Adrenal gland (tissue), 5 donors: ENCODE measurements at regions not wholly inside any gene's neighbourhood (a gene's known extent, or its start where the extent isn't known, plus 50 kb on each side); places are given as distances from the start of the nearest gene placed in this dataset.

Source experiments
- CTCF ChIP-seq, 6 experiments: fragments of 450-650 bp in 4 of 6; fragments of 200-600 bp in 2 of 6; sonication (generic) in 1 of 6; IDR thresholded peaks; 1 replicate in 5 of 6; 2 replicates in 1 of 6; pipeline versions ENCODE4 v1.5.1 to v1.8.0; 2016 to 2021; ENCODE audit warnings: antibody characterized with exemption in 6 of 6, mild to moderate bottlenecking in 2 of 6, moderate library complexity in 1 of 6
- POLR2A ChIP-seq, 2 donors: fragments of 450-650 bp; IDR thresholded peaks; one replicate each; pipeline ENCODE4 v1.6.1; 2017; ENCODE audit warnings: antibody characterized with exemption in 2 of 2, mild to moderate bottlenecking in 2 of 2, moderate library complexity in 1 of 2
- donor health status: DM: no; HTN: no; CAD: no.

GRCh38 chrX:87878926-87879325 lies 361.3 kb downstream of the KLHL4 start:
- TF ChIP-seq CTCF (IDR thresholded peaks at IDR 0.05) = no peak
- no peak for TF ChIP-seq POLR2A (IDR thresholded peaks at IDR 0.05)
